SK-N-SH treated with all-trans-retinoic acid at 6 μM for 48 hours (cell line): ENCODE measurements at regions not wholly inside any gene's neighbourhood (a gene's known extent, or its start where the extent isn't known, plus 50 kb on each side); places are given as distances from the start of the nearest gene placed in this dataset.

Experiments used
- ATAC-seq: fragments of 200-7000 bp; cut with Tn5 transposase; 3 replicates; pipeline ENCODE4 v1.9.1; 2020; ENCODE audit warnings: mild to moderate bottlenecking, moderate library complexity
- ESRRG ChIP-seq: fragments of 250-450 bp; sonication (Bioruptor Pico); IDR thresholded peaks from 2 replicates; pipeline ENCODE4 v1.6.1; 2021; ENCODE audit warnings: mild to moderate bottlenecking
- GLIS3 ChIP-seq: fragments of 250-450 bp; sonication (Bioruptor Pico); IDR thresholded peaks from 2 replicates; pipeline ENCODE4 v1.5.0; 2020; ENCODE audit warnings: mild to moderate bottlenecking, moderate library complexity
- ISL1 ChIP-seq: fragments of 250-450 bp; sonication (Bioruptor Pico); IDR thresholded peaks from 2 replicates; pipeline ENCODE4 v2.1.2; 2022; ENCODE audit warnings: mild to moderate bottlenecking, moderate library complexity
- OSR1 ChIP-seq: fragments of 250-450 bp; sonication (Bioruptor Pico); IDR thresholded peaks from 2 replicates; pipeline ENCODE4 v1.8.0; 2022; ENCODE audit warnings: moderate library complexity, mild to moderate bottlenecking, inconsistent platforms
- POU6F1 ChIP-seq: fragments of 250-450 bp; sonication (Bioruptor Pico); IDR thresholded peaks from 2 replicates; pipeline ENCODE4 v1.8.0; 2021; ENCODE audit warnings: low read depth, mild to moderate bottlenecking, moderate library complexity, borderline replicate concordance
- PPARA ChIP-seq: fragments of 250-450 bp; sonication (Bioruptor Pico); IDR thresholded peaks from 2 replicates; pipeline ENCODE4 v1.5.0; 2020; ENCODE audit warnings: mild to moderate bottlenecking, borderline replicate concordance
- RARB ChIP-seq: fragments of 250-450 bp; sonication (Bioruptor Pico); IDR thresholded peaks from 2 replicates; pipeline ENCODE4 v1.8.0; 2021; ENCODE audit warnings: mild to moderate bottlenecking, moderate library complexity
- SNAI2 ChIP-seq: fragments of 250-450 bp; sonication (Bioruptor Pico); IDR thresholded peaks from 2 replicates; pipeline ENCODE4 v1.5.0; 2020; ENCODE audit warnings: mild to moderate bottlenecking, moderate library complexity
- TCF4 ChIP-seq: fragments of 250-450 bp; sonication (Bioruptor Pico); IDR thresholded peaks from 2 replicates; pipeline ENCODE4 v1.8.0; 2021; ENCODE audit warnings: mild to moderate bottlenecking, moderate library complexity, borderline replicate concordance
- TOX ChIP-seq: fragments of 250-450 bp; sonication (Bioruptor Pico); IDR thresholded peaks from 2 replicates; pipeline ENCODE4 v1.8.0; 2021; ENCODE audit warnings: mild to moderate bottlenecking, moderate library complexity, borderline replicate concordance
- TSHZ2 ChIP-seq: fragments of 250-450 bp; sonication (Bioruptor Pico); IDR thresholded peaks from 2 replicates; pipeline ENCODE4 v1.5.0; 2020; ENCODE audit warnings: mild to moderate bottlenecking, moderate library complexity
- ZFP3 ChIP-seq: fragments of 250-450 bp; sonication (Bioruptor Pico); IDR thresholded peaks from 2 replicates; pipeline ENCODE4 v1.5.0; 2020; ENCODE audit warnings: mild to moderate bottlenecking, moderate library complexity
- ZFP30 ChIP-seq: fragments of 450-650 bp; formaldehyde crosslinking; IDR thresholded peaks from 2 replicates; pipeline ENCODE4 v1.5.0; 2022; ENCODE audit warnings: mild to moderate bottlenecking, moderate library complexity
- ZNF565 ChIP-seq: fragments of 450-650 bp; formaldehyde crosslinking; conservative IDR thresholded peaks from 2 replicates; pipeline ENCODE4 v1.5.0; 2020; ENCODE audit warnings: low read depth, mild to moderate bottlenecking, moderate library complexity
- ZNF70 ChIP-seq: fragments of 450-650 bp; formaldehyde crosslinking; IDR thresholded peaks from 2 replicates; pipeline ENCODE4 v1.5.0; 2020; ENCODE audit warnings: mild to moderate bottlenecking, moderate library complexity
- ZNF8 ChIP-seq: fragments of 450-650 bp; formaldehyde crosslinking; IDR thresholded peaks from 2 replicates; pipeline ENCODE4 v1.5.0; 2020; ENCODE audit warnings: mild to moderate bottlenecking, moderate library complexity
- TF ChIP-seq, protein P1 (sequence below): fragments of 250-450 bp; sonication (Bioruptor Pico); IDR thresholded peaks from 2 replicates; pipeline ENCODE4 v1.8.0; 2020; ENCODE audit warnings: mild to moderate bottlenecking, moderate library complexity, borderline replicate concordance
- TF ChIP-seq, protein P2 (sequence below): fragments of 250-450 bp; sonication (Bioruptor Pico); IDR thresholded peaks from 2 replicates; pipeline ENCODE4 v1.5.1; 2021; ENCODE audit warnings: mild to moderate bottlenecking, moderate library complexity

GRCh38 chr1:242797856-242798255, 273.4 kb upstream of the PLD5 start (continued):
- TF ChIP-seq TSHZ2 (CRISPR knock-in tag) (no peak), GLIS3 (CRISPR knock-in tag) (no peak), ZNF565 (CRISPR knock-in tag) (no peak), TOX (CRISPR knock-in tag) (no peak), OSR1 (CRISPR knock-in tag) (no peak)

DNA sequence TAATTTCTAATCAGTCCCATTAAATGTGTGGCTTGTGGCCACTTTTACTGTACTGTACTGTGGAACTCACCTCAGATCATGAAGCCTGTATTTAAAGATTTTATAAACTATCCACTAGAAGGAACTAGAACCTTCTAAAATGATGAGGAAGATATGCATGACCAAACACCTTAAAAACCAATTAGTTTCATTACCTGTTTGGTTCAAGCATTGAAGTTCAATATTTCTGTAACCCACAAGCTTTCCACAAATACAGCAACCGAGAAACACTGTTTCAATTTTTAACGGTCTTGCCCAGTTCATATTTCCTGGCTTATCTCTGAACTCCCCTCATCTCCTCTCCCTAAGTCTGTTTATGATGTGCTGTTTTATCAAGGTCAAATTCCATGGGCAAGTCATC, 264.3 kb upstream of the PLD5 start:
- ATAC-seq, result no peak
- TF ChIP-seq ESRRG (CRISPR knock-in tag) (no peak), ZNF565 (CRISPR knock-in tag) (no peak), TCF4 (no peak), POU6F1 (no peak), ZFP30 (no peak), ZNF70 (CRISPR knock-in tag) (no peak), OSR1 (CRISPR knock-in tag) (no peak), SNAI2 (CRISPR knock-in tag) (no peak), RARB (CRISPR knock-in tag) (no peak), TSHZ2 (CRISPR knock-in tag) (no peak), PPARA (CRISPR knock-in tag) (no peak), ISL1 (CRISPR knock-in tag) (no peak)
- TF ChIP-seq, protein P1, sequence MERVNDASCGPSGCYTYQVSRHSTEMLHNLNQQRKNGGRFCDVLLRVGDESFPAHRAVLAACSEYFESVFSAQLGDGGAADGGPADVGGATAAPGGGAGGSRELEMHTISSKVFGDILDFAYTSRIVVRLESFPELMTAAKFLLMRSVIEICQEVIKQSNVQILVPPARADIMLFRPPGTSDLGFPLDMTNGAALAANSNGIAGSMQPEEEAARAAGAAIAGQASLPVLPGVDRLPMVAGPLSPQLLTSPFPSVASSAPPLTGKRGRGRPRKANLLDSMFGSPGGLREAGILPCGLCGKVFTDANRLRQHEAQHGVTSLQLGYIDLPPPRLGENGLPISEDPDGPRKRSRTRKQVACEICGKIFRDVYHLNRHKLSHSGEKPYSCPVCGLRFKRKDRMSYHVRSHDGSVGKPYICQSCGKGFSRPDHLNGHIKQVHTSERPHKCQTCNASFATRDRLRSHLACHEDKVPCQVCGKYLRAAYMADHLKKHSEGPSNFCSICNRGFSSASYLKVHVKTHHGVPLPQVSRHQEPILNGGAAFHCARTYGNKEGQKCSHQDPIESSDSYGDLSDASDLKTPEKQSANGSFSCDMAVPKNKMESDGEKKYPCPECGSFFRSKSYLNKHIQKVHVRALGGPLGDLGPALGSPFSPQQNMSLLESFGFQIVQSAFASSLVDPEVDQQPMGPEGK (CRISPR knock-in tag), result no peak
- TF ChIP-seq, protein P2, sequence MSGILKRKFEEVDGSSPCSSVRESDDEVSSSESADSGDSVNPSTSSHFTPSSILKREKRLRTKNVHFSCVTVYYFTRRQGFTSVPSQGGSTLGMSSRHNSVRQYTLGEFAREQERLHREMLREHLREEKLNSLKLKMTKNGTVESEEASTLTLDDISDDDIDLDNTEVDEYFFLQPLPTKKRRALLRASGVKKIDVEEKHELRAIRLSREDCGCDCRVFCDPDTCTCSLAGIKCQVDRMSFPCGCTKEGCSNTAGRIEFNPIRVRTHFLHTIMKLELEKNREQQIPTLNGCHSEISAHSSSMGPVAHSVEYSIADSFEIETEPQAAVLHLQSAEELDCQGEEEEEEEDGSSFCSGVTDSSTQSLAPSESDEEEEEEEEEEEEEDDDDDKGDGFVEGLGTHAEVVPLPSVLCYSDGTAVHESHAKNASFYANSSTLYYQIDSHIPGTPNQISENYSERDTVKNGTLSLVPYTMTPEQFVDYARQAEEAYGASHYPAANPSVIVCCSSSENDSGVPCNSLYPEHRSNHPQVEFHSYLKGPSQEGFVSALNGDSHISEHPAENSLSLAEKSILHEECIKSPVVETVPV (CRISPR knock-in tag), result no peak

- no peak for ATAC-seq
- TF ChIP-seq ISL1 (CRISPR knock-in tag) (peak; percentile 78), RARB (CRISPR knock-in tag) (no peak)
These were observed 263.5 kb upstream of the PLD5 start for GRCh38 chr1:242787968-242788367.

DNA sequence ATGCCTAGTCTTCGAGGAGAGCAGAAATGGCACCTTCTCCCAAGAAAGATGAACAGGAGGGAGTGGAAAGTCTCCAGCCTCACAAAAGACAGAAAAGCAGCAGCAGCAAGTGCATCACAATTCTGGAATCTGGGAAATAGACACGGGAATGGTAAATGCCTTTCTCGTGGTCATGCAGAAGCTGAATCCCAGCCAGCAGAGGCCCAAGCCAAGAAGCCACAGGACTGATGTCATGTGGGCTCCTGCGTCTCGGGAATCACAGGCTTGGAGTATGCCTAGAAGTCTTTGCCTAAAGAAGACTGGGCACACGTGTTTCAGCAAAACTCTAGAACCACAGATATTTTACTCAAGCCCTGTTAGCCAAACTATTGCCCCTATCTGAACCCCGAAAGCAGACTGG, 260.3 kb upstream of the PLD5 start:
- no peak for ATAC-seq
- no peak for TF ChIP-seq PPARA (CRISPR knock-in tag)
- peak; percentile 87 for TF ChIP-seq ZFP3
- no peak for TF ChIP-seq TSHZ2 (CRISPR knock-in tag)
- TF ChIP-seq ZNF8 (CRISPR knock-in tag), result no peak
- peak; percentile 51 for TF ChIP-seq ISL1 (CRISPR knock-in tag)
